Tibial nerve (tissue), 4 donors: ENCODE measurements at regions not wholly inside any gene's neighbourhood (a gene's known extent, or its start where the extent isn't known, plus 50 kb on each side); places are given as distances from the start of the nearest gene placed in this dataset.

Source experiments
- CTCF ChIP-seq, 5 experiments: fragments of 200-600 bp in 3 of 5; fragments of 450-650 bp in 2 of 5; sonication (generic) in 3 of 5; IDR thresholded peaks; one replicate each; pipeline ENCODE4 v1.5.1; 2016 to 2019; ENCODE audit warnings: antibody characterized with exemption in 5 of 5, mild to moderate bottlenecking in 3 of 5, moderate library complexity in 2 of 5
- EP300 ChIP-seq, 2 donors: sonication (generic); formaldehyde crosslinking; IDR thresholded peaks; one replicate each; pipeline ENCODE4 v1.6.1; 2017; ENCODE audit warnings: antibody characterized with exemption in 2 of 2, mild to moderate bottlenecking in 1 of 2
- POLR2A ChIP-seq, 2 donors: fragments of 450-650 bp; IDR thresholded peaks; one replicate each; pipeline ENCODE4 v1.6.1; 2017; ENCODE audit warnings: antibody characterized with exemption in 2 of 2, mild to moderate bottlenecking in 2 of 2, moderate library complexity in 2 of 2

DNA sequence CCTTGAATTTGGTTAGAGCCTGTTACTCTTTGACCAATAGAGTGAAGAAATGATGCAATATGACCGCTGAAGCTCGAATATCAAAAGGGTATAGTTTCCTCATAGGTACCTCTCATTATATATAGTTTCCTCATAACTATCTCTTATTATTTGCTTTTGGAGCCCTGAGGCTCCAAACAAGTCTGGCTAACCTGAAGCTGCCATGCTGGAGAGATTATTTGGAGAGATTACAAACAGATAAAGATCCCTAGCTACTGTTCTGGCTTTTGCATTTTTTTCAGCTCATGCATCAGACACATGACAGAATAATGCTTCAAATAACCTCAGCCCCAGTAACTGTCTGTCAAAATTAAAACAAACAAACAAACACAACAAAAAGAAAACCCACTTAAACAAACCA, 65.4 kb upstream of the CHRM2 start:
- no peak for TF ChIP-seq CTCF (IDR thresholded peaks at IDR 0.05)
- no peak for TF ChIP-seq POLR2A (IDR thresholded peaks at IDR 0.05)
- TF ChIP-seq EP300 (IDR thresholded peaks at IDR 0.05), result no peak
